ENCODE measurements at regions not wholly inside any gene's neighbourhood (a gene's known extent, or its start where the extent isn't known, plus 50 kb on each side); places are given as distances from the start of the nearest gene placed in this dataset.

DNA sequence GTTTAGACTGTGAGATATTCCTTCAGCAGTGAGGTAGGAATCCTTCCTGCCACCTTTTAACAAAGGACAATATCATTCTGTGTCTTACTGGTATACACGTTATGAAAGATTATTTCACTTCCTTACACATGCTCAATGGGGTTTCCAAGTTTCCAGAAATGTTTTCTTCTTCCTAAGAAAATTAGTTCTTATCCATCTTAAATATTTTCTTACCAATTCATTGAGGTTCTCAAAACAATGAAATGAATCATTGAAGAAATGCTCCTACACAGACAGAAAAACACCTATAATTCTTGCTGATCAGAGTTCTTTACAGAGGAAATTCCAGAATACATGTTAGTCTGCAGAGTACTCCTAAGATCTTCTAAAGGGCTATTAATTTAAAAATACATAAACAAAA, 51.4 kb upstream of the SEC61G start:
- DNase-seq: no peak

GRCh38 chr7:54811041-54811845, 52.2 kb upstream of the SEC61G start:
- no peak for DNase-seq

DNA sequence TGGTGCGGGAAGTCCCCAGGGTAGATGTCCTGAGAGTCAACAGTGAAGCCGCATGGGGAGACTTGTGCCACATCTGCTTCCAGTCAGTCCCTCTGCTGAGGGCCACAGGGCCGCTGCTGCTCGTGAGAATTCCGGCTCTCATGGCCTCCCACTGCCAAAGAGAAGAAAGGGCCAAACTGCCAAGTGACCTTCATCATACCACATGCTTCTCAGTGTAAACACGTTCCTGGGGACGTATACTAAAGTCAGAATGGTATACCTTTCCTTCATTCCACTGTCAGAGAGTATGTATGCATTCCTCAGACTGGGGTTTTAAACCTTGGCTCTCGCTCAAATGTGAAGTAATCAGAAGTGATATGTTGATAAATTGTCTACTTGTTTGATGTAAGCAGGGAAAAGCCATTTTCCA, 52.8 kb upstream of the SEC61G start:
- DNase-seq: no peak

GRCh38 chr7:54812756-54813322, 53.8 kb upstream of the SEC61G start:
- DNase-seq: no peak

- no peak for DNase-seq
Measured at GRCh38 chr7:54813398-54813797, 54.4 kb upstream of the SEC61G start.

- no peak for DNase-seq
Measured at GRCh38 chr7:54814401-54814800, 55.4 kb upstream of the SEC61G start.

DNA sequence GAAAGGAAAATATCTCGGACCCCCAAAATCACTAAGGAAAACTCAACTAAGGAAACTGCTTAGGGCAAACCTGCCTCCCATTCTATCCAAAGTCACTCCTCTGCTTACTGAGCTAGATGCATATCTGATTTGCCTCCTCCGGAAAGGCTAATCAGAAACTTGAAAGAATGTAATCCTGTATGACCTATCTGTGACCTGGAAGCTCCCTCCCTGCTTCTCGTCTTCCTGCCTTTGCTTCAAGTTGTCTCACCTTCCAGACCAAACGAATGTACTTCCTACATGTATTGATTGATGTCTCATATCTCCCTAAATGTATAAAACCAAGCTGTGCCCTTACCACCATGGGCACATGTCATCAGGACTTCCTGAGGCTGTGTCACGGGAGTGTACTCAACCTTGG, 58.1 kb upstream of the SEC61G start:
- DNase-seq: no peak

DNA sequence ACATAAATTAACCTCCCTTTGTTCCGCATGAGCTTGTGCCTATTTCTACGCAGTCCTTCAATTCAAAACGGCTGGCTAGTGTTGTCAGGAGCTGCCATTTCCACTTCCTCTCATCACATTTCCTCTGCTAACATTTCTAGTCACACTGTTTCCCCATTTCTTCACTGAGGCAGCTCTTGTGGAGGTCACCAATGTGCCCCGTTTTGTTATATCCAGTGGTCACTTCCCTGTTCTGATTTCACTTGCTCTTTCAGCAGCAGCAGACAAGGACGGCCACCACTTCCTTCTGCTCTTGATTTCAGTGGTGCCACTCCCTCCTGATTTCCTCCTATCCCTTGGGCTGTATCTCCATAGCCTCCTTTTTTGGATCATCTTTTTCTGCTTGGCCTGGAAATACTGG, 64.8 kb upstream of the SEC61G start:
- peak; percentile 84 for DNase-seq

DNA sequence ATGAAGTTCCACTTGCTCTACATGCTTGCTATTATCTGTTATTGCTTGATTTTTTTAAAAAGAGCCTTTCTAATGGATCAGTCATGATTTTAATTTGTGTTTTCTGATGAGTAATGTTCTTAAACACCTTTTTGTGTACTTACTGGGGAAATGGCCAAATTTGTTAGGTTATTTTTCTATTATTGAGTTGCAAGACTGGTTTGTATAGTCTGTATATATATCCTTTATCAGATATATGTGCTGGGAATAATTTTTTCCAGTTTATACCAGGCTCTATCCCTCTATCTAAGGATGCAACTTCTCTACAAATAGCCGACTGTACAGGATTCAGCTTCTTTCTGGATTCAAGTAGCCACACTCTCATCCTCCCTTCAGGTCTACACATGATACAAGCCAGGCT, 65.6 kb upstream of the SEC61G start:
- no peak for DNase-seq

- DNase-seq: no peak
Measured at GRCh38 chr7:54825368-54825767, 66.4 kb upstream of the SEC61G start.

- peak; percentile 13 for DNase-seq
Measured at GRCh38 chr7:54827734-54828133, 68.7 kb upstream of the SEC61G start.

GRCh38 chr7:54831046-54831643, 72.1 kb upstream of the SEC61G start:
- DNase-seq: no peak

DNA sequence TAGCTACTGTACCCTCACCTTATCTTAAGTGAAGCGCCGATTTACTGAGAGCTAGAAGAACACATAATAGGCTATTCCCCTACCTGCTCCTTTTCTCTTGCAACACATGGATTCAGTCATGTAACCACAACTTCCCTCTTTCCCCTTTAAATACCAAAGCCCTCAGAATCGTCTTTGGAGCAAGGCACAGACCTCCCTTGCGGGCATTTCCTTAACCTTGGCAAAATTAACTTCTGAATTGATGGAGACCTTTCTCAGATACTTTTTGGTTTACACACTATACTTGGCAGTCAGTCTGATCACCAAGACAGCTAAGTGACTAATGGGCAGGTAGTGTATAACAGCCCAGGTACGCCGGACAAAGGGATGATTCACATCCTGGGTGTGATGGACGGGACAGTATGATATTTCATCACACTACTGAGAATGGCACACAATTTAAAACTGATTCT, 72.7 kb upstream of the SEC61G start:
- DNase-seq: peak; percentile 24

DNA sequence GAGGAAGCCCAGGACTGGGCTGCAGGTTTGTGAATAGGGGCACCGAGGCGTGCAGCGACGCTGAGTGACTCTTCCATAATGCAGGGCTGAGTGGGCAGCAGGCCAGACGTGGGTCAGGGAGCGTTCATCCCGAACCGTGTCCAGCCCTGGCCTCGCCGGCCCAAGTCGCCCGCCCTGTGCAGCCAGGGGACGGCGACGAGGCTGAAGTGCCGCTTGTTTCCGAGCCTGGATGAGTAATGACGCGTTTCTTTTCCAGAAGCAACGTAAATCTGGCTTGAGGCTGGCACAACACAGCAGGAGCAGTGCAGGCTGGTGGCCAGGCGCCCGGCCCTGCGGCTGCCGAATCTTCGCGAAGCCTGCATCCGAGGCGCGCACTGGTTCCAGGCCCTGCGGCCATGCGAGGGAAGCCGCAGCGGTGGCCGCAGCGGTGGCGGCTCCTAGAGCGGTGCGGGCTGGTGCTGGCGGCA, 74.0 kb upstream of the SEC61G start:
- DNase-seq: no peak

- no peak for DNase-seq
Measured at GRCh38 chr7:54837168-54837567, 78.2 kb upstream of the SEC61G start.

DNA sequence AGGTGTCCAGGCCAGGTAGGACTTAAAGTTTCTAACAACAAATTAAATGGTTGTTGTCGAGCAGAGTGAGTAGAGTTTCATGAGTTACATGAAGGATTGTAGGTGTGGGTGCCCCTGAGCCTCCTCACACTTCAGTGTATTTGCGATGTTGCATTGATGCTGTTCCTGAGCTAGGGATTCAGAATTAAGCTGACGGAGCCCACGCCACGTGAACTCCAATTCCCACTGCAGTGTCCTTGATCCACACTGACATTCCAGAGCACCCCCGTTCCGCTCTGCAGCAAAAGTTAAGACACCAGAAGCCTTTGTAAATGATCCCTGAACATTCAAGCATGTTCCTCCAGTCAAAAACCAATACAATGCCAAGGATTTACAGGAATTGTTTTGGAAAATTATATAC, 78.8 kb upstream of the SEC61G start:
- DNase-seq: no peak

GRCh38 chr7:54838175-54838910, 79.3 kb upstream of the SEC61G start:
- no peak for DNase-seq

- peak; percentile 43 for DNase-seq
Measured at GRCh38 chr7:54839575-54840213, 80.7 kb upstream of the SEC61G start.

DNA sequence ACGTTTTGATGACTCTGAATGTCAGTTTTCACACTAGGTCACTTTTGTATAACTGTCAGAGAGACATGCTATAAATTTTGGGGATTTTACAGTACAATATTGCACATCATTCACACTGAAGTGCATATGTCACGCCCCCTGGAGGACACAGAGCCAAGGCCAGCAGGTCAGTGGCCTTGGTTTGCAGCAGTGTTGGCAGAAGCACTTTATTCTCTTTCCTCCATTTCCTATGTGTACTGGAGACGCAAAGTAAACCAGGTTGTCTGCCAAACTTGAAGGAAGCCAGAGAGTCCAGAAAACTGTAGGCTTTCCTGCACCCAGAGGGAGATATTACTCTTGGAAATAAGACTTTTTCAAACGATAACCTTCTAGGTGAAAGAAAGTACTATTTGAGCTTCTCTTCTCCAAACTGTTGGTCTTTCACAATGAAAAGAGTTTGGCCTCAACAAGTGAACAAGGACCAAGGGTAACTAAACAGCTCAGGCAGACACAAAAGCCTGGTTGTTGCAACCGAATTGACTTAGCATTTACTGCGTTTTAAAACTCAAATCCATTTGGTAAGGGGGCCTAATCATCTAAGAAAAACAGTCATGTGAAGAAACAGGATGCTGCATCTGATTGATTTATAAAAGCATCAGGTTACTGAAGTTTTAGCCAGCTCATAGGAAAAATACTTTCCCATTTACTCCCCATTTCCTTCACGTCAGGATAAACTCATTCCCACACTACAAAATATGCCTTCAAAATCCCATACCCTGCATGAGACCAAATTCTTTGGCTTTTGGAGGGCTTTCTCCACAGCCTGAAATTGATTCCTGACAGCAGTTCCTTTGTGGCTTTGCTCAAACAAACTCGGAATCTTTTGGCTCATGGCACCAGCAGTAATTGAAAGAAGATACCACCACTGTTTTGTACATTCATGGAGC, 83.0 kb upstream of the SEC61G start:
- peak; percentile 43 for DNase-seq

GRCh38 chr7:54843841-54844355, 84.9 kb upstream of the SEC61G start:
- DNase-seq: no peak

GRCh38 chr7:54846273-54846672, 87.3 kb upstream of the SEC61G start:
- no peak for DNase-seq

DNA sequence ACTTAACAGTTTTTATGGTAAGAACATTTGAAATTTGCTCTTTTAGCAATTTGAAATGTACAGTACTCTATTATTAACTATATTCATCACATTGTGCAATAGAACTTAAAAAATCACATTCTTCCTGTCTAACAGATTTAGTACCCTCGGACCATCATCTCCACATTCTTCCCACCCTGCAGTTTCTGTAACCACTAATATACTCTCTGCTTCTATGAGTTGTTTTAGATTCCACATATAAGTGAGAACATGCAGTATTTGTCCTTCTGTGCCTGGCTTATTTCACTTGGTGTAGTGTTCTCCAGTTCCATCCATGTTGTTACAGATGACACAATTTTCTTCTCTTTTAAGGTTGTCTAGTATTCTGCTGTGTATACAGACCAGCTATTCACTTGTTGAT, 88.9 kb upstream of the SEC61G start:
- DNase-seq: no peak

Data from inflammatory macrophage treated with lipopolysaccharide for 4 hours (primary cell).